ENCODE measurements at regions not wholly inside any gene's neighbourhood (a gene's known extent, or its start where the extent isn't known, plus 50 kb on each side); places are given as distances from the start of the nearest gene placed in this dataset.

DNA sequence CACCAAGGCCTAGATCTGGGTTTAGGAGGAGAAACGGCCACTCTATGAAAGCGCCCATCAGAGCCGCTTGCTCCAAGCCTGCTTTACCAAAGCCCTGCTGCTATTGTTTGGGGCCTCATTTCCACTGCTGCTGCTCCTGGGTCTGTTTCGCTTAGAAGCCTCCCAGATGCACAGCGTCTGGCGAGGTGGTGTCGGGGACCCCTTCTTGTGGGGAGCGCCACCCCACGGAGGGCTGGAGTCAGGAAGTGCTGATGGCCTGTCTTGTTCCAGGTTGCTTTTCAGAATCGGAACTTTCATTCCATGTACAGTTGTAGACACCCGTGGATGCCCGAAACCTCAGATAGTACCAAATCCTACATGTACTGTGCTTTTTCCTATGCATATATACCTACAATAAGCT, 204.9 kb upstream of the TWIST2 start:
- DNase-seq (ENCODE audit: low read depth in 2 of 2): no peak
- TF ChIP-seq, protein P1, sequence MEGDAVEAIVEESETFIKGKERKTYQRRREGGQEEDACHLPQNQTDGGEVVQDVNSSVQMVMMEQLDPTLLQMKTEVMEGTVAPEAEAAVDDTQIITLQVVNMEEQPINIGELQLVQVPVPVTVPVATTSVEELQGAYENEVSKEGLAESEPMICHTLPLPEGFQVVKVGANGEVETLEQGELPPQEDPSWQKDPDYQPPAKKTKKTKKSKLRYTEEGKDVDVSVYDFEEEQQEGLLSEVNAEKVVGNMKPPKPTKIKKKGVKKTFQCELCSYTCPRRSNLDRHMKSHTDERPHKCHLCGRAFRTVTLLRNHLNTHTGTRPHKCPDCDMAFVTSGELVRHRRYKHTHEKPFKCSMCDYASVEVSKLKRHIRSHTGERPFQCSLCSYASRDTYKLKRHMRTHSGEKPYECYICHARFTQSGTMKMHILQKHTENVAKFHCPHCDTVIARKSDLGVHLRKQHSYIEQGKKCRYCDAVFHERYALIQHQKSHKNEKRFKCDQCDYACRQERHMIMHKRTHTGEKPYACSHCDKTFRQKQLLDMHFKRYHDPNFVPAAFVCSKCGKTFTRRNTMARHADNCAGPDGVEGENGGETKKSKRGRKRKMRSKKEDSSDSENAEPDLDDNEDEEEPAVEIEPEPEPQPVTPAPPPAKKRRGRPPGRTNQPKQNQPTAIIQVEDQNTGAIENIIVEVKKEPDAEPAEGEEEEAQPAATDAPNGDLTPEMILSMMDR (IDR thresholded peaks at IDR 0.05; ENCODE audit: low read depth, low read length): no peak
- H3K4me3 ChIP-seq (replicated peaks in 1 of 2; ENCODE audit: low read depth in 2 of 2, low read length in 2 of 2): no peak overlapping the region

DNA sequence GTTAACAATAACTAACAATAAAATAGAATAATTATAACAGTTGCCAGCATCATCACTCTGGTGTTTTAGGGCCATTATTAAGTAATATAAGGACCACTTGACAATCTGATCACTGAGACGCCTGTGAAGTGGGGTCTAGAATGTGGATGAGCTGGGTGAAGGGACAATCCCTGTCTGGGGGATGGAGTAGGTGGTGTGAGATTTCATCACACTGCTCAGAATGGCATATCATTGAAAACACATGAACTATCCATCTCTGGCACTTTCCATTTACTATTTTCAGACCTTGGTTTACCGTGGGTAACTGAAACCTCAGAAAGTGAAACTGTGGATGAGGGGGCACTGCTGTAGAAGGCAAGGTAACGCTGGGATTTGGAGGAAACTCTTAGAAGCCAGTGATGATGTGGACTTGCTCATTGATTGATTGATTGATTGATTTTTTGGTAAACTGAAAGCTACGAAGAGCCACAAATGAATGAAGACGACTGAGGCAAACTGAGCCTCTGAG, 204.4 kb upstream of the TWIST2 start:
- no peak overlapping the region for H3K4me3 ChIP-seq (replicated peaks in 1 of 2; ENCODE audit: low read depth in 2 of 2, low read length in 2 of 2)
- TF ChIP-seq, protein P1 (IDR thresholded peaks at IDR 0.05; ENCODE audit: low read depth, low read length): no peak
- no peak for DNase-seq (ENCODE audit: low read depth in 2 of 2)

DNA sequence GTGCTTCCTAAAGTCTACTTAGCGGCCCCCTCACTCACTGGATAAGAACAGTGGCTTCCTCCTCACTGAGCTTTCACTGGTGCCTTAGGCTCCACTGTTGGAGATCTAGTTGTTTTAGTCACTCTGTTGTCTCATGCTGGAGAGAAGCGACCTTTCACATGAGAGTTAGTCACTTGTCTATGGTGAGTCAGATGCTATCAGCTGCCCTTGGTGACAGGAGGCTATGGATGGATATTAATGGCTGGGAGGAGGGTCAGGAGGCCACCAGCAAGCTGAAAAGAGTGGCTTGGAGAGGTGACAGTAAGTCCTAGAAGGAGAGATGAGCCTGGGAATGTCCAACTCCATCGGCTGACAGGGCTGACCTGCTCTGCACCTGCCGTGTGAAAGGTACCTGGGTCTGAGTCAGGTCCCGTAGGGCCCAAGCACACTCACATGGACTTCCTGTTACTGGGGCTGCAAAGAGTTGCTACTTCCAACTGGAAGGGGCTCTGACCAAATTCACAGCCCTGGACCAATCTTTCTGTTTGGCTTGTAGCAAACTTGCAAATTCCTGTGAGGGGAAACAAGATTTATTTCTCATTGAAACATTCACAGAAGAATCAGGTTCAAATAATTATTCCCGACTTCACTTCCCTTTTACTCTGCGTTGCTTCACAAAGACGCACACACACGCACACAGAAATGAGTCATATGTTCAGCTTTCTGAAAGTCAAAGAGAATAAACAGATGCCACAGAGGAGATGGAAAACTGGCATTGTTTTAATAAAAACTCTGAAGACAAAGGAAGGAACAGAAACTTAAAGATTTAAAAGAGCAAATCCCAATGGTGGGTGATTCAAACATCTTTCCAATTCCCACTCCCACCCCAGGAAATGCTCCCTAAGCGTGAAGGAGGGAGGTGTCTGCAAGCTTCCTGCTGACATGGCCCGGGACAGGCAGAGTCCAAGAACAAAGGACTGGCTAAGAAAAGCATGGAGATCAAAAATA, 203.5 kb upstream of the TWIST2 start:
- peak; percentile 90 to 93 for DNase-seq (ENCODE audit: low read depth in 2 of 2)
- H3K4me3 ChIP-seq (replicated peaks in 1 of 2; ENCODE audit: low read depth in 2 of 2, low read length in 2 of 2): no peak overlapping the region
- TF ChIP-seq, protein P1 (IDR thresholded peaks at IDR 0.05; ENCODE audit: low read depth, low read length): no peak

DNA sequence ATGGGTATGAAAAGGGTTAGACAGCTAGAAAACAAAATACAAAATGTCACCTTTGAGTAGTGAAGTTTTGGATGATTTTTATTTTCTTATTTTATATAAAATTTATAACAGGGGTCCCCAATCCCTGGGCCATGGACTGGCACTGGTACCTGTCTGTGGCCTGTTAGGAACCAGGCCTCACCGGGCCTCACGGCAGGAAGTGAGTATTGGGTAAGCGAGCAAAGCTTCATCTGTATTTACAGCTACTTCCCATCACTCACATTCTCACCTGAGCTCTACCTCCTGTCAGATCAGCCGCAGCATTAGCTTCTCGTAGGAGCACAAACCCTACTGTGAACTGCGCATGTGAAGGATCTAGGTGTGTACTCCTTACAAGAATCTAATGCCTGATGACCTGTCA, 202.8 kb upstream of the TWIST2 start:
- DNase-seq (ENCODE audit: low read depth in 2 of 2): no peak
- H3K4me3 ChIP-seq (replicated peaks in 1 of 2; ENCODE audit: low read depth in 2 of 2, low read length in 2 of 2): no peak overlapping the region
- TF ChIP-seq, protein P1 (IDR thresholded peaks at IDR 0.05; ENCODE audit: low read depth, low read length): no peak

DNA sequence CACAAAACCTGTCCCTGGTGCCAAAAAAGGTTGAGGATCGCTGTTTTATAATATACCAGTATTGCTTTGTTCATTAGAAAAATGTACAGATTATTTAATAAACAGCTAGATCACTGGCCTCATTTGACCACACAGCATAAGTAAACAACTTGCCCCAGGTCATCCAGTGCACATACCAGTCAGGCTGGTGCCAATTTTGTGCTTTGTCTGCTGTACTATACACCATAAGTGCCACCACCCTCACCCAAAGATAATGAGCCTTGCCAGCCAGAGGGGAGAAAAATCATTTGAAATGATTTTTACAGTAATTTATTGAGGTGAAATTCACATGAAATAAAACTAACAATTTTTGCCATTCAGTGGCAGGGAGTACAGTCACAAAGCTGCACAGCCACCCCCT, 202.2 kb upstream of the TWIST2 start:
- DNase-seq (ENCODE audit: low read depth in 2 of 2): no peak
- no peak overlapping the region for H3K4me3 ChIP-seq (replicated peaks in 1 of 2; ENCODE audit: low read depth in 2 of 2, low read length in 2 of 2)
- TF ChIP-seq, protein P1 (IDR thresholded peaks at IDR 0.05; ENCODE audit: low read depth, low read length): no peak

DNA sequence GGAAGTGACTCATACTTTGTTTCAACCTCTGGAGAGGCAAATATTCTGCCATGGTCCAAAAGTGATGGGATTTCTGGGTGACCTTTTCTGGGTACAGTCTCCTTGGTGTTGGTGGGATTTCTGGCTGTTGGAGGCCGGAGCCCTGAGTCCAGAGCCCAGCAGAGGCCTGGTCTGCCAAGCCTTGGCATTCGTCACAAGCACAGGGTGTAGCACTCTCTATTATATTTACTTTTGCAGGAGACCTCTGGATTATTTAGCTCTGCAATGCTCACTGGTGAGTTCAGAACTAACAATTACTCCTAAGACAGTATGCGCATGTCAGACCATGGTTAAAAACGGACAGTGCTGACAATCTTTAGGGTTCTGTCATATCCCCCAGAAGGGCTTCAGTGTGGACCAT, 201.6 kb upstream of the TWIST2 start:
- no peak for DNase-seq (ENCODE audit: low read depth in 2 of 2)
- no peak overlapping the region for H3K4me3 ChIP-seq (replicated peaks in 1 of 2; ENCODE audit: low read depth in 2 of 2, low read length in 2 of 2)
- TF ChIP-seq, protein P1 (IDR thresholded peaks at IDR 0.05; ENCODE audit: low read depth, low read length): no peak
